Fibroblast of villous mesenchyme (primary cell): ENCODE measurements at regions not wholly inside any gene's neighbourhood (a gene's known extent, or its start where the extent isn't known, plus 50 kb on each side); places are given as distances from the start of the nearest gene placed in this dataset. TPM values are rescaled to one million over a fixed set of nuclear protein-coding genes. Genes with fewer than 3 reads are reported as not detected.

Experiments
- small RNA-seq: library from RNA; depleted of rRNA; stranded (forward); fragments of <200 nt; gene quantifications from one replicate; pipeline ENCODE3, GENCODE V24; 2012

Small RNA genes lying in the stretch of these regions (small RNA-seq; reads per million reads assigned to genes)
- gene RF00002 (2.7 reads per million, percentile 65 among the genes with 10 or more reads in this experiment), gene RF00026 (not detected)
